ENCODE measurements at regions not wholly inside any gene's neighbourhood (a gene's known extent, or its start where the extent isn't known, plus 50 kb on each side); places are given as distances from the start of the nearest gene placed in this dataset.

GRCh38 chr18:70426818-70427217, 138.0 kb downstream of the SOCS6 start:
- TF ChIP-seq YY1 (IDR thresholded peaks at IDR 0.05; ENCODE audit: insufficient read depth, insufficient read length) (no peak), ZNF274 (IDR thresholded peaks at IDR 0.05; ENCODE audit: low read depth, low read length) (no peak), SUZ12 (IDR thresholded peaks at IDR 0.05; ENCODE audit: extremely low read depth, insufficient read depth, insufficient read length) (no peak)
